GM18505 (cell line): ENCODE measurements at regions not wholly inside any gene's neighbourhood (a gene's known extent, or its start where the extent isn't known, plus 50 kb on each side); places are given as distances from the start of the nearest gene placed in this dataset.

Experiments
- ATAC-seq: cut with Tn5 transposase; IDR thresholded peaks from one replicate; pipeline ENCODE4 v1.9.1; 2021; ENCODE audit not compliant: unreplicated experiment
- POLR2A ChIP-seq: IDR thresholded peaks from 4 replicates; pipeline ENCODE4 v1.6.1; 2011; ENCODE audit warnings: borderline replicate concordance; ENCODE audit not compliant: insufficient read depth, insufficient read length; ENCODE audit errors: extremely low read depth

DNA sequence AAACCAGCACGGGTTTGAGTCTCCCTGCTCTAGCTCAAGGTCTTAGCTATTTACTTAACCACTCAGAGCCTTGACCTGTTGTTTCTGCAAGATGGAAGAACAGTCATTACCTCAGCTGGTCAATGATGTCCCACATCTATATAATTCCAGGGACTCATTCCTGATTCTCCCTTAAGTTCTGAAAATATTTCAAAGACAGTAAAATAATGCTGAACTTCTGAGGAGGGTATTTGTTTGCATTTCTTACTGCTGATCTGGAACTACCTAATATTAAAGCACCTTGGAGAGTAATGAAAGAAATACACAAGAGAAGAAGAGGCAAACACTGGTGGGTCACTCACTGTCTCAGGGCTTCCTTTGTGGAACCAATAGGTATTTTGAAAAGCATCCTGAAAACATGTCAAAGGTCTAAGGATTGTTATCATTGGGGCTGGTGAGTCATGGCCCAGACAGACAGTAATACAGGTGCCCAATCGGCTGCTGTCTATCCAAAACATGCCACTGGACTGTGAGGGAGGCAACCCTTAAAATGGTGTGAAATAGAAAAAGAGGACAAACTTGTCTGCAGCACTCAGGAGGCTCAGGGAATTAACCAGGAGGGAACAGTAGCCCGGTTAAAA, 88.7 kb upstream of the EGLN3 start:
- ATAC-seq, result no peak
- TF ChIP-seq POLR2A, result no peak

DNA sequence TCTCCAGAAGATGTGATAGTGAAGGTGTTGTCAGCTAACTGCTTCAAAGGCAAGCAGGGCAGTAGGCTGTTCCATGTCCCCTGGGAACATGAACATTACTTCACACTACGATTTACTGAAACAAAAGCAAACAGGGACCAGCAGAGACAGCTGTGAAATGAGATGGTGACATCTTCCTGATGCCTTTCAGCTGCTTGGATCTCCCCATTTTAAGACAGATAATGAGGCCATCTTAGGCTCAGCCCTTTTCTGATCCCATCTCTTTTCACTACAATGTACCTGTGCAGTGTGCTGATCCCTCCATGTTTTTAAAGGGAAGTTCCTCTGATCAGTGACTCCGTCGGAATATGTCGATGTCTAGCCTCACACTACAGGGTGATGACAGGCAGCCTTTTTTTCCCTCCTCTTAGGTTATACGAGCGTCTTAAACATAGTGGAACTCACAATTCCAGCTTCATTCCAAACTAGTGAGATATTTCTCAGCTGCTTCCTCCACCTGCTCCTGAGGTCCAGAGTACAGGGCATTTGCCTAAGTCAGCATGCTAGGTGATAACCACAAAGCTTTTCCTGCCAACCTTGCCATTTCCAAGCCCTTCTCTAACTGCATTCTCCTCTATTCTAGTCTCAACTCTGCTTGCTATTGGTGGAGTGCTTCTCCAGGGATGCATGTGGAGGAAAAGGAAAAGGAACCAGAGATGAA, 87.6 kb upstream of the EGLN3 start:
- TF ChIP-seq POLR2A, result no peak
- no peak for ATAC-seq

DNA sequence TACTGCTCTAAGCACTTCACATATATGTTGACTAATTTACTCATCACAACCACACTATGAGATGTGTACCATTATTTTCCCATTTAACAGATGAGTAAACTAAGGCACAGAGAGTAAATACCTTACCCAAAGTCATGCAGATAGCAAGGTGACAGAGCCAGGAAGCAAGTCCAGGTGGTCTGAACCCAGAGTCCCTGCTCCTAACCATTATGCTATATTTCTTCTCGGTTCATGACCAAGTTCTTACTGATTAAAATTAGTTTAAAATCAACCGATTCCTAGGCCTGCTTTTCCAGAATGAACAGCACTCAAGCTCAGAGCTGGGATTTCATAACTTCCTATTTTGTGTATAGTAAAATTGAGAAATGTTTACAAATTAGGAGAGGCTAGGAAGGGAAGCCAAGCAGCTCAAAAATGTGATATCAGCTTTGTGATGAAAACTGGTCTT, 85.5 kb upstream of the EGLN3 start:
- no peak for ATAC-seq
- TF ChIP-seq POLR2A, result no peak

DNA sequence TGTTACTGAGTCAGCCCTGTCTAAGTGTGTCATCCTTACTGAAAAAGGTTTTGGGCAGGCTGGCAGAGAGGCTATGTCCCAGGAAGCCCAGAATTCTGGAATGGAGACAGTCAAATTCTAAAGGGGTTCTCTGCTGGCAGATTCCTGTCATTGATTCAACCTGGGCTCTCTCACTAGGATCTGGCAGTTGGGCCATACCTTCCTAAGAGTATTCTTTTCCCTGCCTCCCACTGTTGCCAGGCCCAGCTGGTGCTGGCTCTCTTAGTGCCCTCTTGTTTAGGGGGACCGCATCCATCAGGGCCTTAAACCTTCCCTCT, 85.0 kb upstream of the EGLN3 start:
- no peak for TF ChIP-seq POLR2A
- ATAC-seq, result no peak

DNA sequence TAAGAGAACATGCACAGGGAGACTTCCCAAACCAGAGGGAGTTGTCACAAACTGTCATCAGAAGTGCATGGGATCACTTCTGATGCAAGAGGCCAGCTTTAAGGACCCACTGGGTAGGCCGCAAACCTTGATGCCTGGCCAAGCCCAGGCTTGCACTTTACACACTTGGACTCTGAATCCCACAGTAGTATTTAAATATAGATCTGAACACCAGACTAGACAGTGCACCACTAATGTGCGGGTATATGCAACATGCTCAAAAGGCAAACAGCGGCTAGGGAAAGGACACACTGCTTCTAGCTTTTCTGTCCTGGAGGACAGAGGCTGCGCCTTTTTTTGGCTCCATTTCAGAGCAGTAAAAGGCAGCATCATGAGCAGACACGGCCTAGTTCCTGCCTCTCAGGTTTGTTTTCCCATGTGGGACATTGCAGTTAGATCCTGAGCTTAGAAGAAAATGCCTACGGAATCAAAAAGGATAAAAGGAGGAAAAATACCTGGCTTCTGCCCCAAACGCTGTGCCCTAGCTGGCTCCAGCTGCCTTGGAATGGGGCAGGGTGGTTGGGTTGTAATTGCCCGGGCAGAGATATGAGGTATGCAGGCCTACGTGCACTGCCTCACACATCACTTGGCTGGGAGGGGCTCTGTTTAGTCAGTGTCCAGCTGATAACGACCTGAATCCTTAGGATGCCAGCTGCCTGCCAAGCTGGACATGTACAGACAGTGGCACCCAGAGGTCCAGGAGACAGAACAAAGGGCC, 84.5 kb upstream of the EGLN3 start:
- no peak for ATAC-seq

DNA sequence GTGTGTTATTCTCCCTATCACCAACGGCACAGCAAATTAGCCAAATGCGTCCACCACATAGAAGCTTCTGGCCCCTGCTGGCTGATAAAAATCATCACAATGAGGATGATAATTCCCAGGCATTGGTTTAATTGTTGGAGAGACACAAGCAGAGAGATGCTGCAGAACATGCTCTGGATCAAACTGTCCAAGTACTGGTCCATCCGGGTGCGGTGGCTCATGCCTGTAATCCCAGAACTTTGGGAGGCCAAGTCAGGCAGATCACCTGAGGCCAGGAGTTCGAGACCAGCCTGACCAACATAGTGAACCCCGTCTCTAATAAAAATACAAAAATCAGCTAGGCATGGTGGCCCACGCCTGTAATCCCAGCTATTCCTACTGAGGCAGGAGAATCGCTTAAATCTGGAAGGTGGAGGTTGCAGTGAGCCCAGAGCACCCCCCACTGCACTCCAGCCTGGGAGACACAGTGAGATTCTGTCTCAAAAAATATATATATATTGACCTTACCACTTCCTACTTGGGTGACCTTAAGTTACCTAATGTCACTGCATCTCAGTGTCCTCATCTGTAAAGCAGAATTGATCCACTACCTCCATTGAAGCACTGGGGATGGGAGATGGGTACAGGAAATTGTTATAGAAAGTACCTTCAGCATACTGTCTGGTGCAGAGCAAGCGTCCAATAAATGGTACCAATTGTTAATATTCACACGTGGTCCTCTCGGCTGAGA, 83.7 kb upstream of the EGLN3 start:
- no peak for TF ChIP-seq POLR2A

More for the DNA sequence above, 84.5 kb upstream of the EGLN3 start:
- no peak for TF ChIP-seq POLR2A

DNA sequence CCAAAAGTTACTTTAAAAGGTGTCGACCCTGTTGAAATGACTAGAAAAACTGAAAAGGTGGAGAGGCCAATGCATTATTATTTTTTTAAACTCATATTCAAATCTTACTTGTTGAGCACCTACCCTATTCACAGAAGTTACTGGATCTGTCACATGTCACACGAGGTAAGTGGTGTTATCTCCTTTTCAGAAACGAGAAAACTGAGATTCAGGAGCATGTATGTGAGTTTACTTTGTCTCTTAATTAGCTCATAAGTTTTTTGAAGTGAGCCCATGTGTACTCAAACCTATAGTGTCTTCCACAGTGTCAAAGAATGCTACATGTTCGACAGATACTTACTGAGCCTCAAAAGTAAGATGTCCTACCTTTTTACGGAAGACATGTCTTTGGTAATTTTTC, 81.8 kb upstream of the EGLN3 start:
- no peak for ATAC-seq
- no peak for TF ChIP-seq POLR2A

More for the DNA sequence above, 83.7 kb upstream of the EGLN3 start:
- no peak for ATAC-seq

DNA sequence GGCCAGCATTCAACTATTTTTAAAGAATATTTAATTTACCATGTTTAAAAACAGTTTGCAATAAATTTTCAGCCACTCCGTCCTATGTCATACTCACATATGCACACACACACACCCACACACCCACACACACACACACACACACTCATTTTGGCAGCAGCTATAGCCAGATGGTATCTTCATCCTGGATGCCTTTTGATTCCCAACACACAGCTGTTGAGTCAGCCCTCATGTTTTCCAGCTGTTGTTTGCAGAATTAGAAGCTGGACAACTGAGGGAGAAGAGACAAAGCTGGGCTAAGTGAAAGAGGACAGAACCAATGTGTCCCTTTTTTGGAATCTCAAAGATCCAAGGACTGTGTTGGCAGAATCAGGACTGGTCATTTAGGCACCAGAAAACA, 80.0 kb upstream of the EGLN3 start:
- TF ChIP-seq POLR2A, result no peak
- ATAC-seq, result no peak

DNA sequence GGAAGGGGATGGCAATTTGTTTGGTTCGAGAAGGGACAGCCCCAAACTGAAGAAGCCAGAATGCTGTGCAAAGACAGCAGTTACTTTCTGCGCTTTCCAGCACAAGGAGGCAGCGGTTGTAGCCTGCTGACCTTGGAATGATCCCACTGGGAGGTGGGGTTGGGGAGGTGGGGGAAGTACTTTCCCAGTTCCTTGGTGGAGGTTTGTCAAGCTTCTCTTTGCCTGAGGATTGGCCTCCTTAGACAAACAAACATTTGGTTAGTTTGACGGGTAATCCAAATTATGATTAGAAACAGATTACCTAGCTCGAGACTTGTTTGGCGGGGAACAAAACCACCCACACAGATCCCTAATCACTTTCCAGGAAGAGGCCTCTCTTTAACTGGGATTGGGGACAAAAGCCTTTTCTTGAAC, 79.1 kb upstream of the EGLN3 start:
- TF ChIP-seq POLR2A, result no peak
- no peak for ATAC-seq

DNA sequence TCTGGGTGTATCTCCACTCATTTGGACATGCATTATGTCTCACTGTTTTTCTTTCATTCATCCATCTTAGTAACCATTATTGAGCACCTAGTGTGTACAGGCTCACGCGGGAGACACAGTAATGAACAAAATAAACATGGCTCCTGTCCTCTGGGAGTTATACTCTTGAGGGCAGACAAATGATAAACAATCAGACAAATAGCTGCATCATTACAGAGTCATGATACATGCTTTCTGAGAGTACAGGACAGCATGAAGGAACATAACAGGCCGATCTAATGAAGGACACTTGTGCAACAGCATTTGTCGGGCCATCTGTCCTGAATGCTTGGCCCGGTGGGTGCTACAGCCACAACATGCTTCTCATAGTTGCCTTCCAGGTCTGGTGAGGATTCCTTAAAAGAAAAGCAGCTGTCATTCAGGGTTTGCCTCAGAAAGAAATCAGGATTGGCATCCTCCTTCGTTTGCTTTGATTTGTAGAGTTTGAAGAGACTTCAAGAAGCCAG, 77.2 kb upstream of the EGLN3 start:
- no peak for TF ChIP-seq POLR2A
- no peak for ATAC-seq

DNA sequence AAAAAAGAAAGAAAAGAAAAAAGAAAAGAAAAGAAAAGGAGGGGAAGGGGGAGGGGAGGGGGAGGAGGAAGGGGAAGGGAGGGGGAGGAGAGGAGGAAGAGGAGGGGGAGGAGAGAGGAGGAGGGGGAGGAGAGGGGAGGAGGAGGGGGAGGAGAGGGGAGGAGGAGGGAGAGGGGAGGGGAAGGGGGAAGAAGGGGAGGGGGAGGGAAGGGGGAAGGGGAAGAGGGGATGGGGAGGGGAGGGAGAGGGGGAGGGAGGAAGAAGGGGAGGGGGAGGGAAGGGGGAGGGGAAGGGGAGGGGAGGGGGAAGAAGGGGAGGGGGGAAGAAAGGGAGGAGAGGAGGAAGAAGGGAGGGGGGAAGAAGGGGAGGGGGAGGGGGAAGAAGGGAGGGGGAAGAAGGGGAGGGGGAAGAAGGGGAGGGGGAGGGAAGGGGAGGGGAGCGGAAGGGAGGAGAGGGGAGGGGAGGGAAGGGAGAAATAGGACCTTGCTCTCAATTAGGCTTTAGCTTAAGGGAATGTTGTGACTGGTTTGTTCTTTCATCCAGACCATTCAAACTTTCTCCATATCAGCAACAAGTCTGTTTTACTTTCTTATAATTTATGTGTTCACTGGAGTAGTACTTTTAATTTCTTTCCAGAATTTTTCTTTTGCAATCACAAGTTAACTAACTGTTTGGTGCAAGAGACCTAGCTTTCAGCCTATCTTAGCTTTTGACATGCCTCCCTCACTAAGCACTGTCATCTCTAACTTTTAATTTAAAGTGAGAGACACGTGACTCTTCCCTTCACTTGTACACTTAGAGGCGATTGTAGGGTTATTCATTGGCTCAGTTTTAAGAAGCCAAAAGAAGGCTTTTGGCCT, 76.5 kb upstream of the EGLN3 start:
- no peak for ATAC-seq
- no peak for TF ChIP-seq POLR2A

DNA sequence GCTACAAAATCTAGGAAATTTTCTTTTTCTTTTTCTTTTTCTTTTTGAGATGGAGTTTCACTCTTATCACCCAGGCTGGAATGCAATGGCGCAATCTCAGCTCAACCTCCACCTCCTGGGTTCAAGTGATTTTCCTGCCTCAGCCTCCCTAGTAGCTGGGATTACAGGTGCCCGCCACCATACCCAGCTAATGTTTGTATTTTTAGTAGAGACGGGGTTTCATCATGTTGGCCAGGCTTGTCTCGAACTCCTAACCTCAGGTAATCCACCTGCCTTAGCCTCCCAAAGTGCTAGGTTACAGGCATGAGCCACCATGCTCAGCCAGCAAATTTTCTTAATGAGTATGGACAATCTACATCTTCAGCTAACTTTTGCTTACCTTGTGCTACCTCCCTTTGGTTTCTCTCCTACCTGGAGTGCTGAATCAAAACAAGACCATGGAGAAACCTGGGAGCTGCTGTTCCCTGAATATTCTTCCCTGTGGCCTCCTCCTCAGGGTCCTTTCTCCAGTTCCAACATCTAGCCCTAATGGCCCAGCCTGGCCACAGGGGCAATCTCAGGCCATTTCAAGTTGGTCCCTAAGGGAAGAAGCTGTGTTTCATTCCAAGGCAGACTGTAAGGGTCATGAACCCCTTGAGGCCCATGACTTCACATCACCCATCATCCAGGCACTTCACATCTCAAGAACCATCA, 74.6 kb upstream of the EGLN3 start:
- TF ChIP-seq POLR2A, result no peak
- no peak for ATAC-seq
